Loucy (cell line): ENCODE measurements at regions not wholly inside any gene's neighbourhood (a gene's known extent, or its start where the extent isn't known, plus 50 kb on each side); places are given as distances from the start of the nearest gene placed in this dataset.

Experiments
- EZH2phosphoT487 ChIP-seq: fragments of 200-600 bp; IDR thresholded peaks from 2 replicates; pipeline ENCODE4 v1.6.1; 2018; ENCODE audit warnings: antibody characterized with exemption, mild to moderate bottlenecking, moderate library complexity, borderline replicate concordance
- TF ChIP-seq, protein P1 (sequence below): fragments of 200-600 bp; sonication (generic); conservative IDR thresholded peaks from 2 replicates; pipeline ENCODE4 v1.5.1; 2014; ENCODE audit warnings: mild to moderate bottlenecking, antibody characterized with exemption, low read length

DNA sequence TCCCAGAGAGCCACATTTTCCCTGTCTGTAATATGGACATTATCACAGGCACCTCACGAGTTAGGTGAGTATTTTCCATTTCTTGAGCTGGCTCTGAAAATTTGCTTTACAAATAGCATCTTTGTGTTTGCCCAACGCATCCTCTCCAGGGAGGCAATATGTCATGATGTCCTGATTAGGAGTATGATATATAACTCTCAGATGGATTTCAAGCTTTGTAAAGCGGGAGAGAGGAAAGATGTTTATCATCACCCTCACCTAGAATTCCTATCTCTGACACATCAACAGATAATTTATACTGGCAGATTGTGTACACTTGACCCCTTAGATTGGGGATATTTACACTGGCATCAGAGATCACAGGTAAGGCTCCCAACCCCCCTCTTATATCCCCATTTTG lies 730.7 kb upstream of the RGS18 start:
- TF ChIP-seq, protein P1, sequence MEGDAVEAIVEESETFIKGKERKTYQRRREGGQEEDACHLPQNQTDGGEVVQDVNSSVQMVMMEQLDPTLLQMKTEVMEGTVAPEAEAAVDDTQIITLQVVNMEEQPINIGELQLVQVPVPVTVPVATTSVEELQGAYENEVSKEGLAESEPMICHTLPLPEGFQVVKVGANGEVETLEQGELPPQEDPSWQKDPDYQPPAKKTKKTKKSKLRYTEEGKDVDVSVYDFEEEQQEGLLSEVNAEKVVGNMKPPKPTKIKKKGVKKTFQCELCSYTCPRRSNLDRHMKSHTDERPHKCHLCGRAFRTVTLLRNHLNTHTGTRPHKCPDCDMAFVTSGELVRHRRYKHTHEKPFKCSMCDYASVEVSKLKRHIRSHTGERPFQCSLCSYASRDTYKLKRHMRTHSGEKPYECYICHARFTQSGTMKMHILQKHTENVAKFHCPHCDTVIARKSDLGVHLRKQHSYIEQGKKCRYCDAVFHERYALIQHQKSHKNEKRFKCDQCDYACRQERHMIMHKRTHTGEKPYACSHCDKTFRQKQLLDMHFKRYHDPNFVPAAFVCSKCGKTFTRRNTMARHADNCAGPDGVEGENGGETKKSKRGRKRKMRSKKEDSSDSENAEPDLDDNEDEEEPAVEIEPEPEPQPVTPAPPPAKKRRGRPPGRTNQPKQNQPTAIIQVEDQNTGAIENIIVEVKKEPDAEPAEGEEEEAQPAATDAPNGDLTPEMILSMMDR, result no peak
- TF ChIP-seq EZH2phosphoT487, result no peak
